ENCODE measurements at regions not wholly inside any gene's neighbourhood (a gene's known extent, or its start where the extent isn't known, plus 50 kb on each side); places are given as distances from the start of the nearest gene placed in this dataset.

- DNase-seq = no peak
Measured at GRCh38 chr14:32006263-32007110, 70.6 kb upstream of the ARHGAP5 start.

DNA sequence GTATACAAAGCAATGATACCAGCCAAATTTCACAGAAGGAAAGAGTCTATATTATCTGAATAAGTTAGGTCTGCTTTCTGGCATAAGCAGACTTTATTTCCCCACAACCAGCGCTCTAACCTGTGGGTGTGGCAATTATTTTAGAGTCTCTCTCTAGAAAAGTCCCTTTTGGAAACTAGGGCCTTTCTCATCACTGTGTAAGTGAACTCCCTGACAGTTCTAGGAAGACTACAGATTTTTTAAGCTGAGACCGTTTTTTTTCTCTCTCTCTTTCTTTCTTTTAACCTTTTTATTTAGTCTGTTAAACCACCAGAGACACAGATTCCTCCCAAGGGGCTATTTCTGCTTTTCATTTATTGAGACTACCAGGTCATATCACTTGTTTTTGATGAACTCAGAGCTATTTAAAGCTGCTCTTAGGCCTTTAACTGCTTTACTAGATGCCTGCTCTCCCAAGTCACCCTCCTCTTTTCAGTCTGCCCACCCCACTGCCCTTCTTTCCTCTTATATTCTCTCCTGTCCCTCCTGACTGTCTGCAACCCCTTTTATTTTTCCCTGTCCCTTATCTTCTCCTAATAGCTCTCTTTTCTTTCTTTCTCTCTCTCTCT lies 69.2 kb upstream of the ARHGAP5 start:
- DNase-seq = no peak

- DNase-seq = no peak
Measured at GRCh38 chr14:32008602-32009193, 68.4 kb upstream of the ARHGAP5 start.

DNA sequence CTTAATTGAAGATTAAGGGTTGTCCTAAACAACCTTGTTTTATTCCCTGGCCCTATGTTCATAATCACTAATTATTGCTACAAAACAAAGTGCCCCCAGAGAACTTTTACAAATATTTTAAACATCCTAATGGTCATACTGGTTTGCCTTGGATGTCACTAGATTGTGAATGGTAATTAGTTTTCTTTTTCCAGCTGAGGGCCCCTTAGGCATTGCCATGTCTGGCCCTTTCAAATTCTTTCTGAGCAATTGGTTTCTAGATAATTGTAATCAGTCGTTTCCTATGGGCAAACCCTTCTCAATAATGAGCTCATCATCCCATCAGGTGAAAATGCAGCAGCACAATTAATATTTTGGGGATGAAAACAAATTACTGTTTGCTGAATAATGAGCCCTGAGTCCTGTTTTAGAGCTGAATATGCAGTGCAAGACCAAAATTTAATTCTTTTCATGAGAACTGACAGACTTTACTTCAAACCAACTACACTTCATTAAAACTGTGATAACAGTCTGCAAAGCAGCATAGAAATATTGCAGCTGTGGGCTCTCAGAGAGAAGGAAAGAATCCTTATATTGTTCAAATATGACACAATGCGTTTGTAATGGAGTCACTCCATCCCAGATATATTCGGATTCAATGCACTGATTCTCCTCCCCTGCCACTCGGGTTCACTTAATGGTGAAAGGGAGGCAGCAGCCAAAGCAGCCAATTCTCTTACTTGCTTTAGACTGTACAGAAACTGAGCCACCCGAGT lies 67.7 kb upstream of the ARHGAP5 start:
- no peak for DNase-seq

DNA sequence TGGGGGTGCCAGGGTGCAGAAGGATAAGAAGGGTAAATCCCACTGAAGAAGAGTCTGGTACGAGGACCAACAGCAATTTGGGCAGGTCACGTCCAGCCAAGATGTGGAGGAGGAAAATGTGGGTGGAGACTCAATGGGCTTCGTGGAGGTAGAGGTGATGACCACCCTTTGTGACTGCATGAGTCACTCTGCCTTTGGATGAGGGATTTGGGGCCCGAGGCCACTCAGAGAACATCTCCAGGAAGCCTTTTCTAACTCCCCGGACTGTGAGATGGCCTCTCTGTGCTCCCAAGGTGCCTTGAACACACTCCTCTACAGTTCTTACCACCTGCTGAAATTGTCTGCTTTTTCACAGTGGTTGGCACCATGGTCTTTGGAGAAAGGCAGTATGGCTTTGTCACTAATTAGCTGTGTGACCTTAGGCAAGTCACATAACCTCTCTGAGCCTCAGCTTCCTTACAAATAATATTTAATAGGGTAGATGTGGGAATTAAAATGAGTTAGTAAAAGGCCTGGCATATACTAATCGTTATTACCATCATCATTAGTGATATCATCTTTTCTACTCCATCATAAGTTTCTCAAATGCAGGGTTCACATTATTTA lies 67.0 kb upstream of the ARHGAP5 start:
- no peak for DNase-seq

- DNase-seq = no peak
Measured at GRCh38 chr14:32010604-32011125, 66.4 kb upstream of the ARHGAP5 start.

- no peak for DNase-seq
Measured at GRCh38 chr14:32011225-32011624, 65.9 kb upstream of the ARHGAP5 start.

DNA sequence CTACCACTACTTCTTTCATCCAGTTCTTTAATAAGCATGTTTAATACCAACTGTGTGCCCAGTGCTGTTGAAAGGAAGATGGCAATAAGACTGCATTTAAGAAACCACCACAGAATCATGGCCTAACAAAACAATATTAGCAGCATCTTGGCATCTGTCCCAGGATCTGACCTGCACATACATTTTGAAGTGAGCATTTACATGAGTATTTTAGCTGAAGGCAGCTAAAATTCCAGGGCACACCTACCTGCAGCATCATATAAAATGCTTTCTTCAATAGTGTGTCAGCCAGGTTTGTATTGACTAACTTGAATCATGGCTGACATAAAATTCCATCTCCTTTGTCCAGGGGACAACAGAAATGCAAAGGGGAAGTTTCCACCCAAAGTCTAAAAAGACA lies 65.0 kb upstream of the ARHGAP5 start:
- DNase-seq = no peak

DNA sequence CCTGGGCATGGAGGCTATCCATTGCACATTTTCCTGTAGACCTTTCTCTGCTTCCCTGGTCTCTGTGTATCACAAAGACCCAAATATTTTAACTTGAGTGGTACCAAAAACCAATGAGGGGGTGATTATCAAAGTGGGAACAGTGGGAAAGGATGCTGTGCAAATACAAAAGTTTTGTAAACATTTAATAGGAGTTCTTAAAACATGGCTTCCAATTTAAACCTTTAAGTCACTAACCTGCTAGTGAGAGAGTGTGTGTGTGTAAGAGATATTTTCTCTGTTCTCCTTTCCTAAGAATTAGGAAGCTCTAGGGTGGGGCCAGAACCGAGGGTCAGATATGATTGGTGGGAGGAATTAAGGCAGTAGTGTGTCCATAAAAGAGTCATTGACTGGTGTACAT lies 64.5 kb upstream of the ARHGAP5 start:
- no peak for DNase-seq

GRCh38 chr14:32013083-32013482 lies 64.0 kb upstream of the ARHGAP5 start:
- DNase-seq = no peak

DNA sequence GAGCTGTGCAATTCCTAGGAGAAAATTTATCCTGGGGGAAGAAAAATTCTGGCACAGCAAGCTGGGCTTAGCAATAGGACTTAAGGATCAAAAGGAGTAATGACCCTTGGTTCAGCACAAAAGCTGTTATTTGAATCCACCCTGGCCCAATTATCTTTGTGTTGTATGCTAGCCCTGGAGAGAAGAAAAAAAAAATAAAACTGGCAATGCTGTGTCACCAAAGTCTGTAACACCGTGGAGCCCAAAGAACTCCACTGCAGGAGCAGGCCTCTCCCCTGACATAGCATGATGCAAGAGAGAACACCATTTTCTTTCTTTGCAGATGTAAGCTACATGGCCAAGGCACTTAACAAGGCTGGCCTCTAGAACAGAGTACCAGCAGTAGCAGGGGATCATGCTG lies 63.0 kb upstream of the ARHGAP5 start:
- no peak for DNase-seq

GRCh38 chr14:32014498-32014897 lies 62.6 kb upstream of the ARHGAP5 start:
- DNase-seq = no peak

DNA sequence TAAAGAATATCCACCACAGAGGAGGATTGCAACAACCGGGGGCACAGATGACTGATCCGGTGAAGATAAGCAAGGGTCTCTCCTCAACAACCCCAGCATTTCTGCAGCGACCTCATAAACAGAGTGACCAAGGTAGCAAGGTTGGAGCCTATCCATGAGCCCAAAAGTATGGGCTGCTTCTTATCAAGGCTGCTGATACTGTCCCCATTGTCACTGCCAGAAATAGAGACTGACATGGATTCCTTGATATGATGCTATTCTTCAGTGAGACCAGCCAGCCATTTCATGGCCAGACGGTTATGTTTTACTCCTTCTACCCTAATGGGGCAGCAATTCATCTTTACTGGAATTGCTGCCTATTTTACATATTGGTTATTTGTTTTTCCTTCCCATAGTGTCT lies 61.9 kb upstream of the ARHGAP5 start:
- no peak for DNase-seq

DNA sequence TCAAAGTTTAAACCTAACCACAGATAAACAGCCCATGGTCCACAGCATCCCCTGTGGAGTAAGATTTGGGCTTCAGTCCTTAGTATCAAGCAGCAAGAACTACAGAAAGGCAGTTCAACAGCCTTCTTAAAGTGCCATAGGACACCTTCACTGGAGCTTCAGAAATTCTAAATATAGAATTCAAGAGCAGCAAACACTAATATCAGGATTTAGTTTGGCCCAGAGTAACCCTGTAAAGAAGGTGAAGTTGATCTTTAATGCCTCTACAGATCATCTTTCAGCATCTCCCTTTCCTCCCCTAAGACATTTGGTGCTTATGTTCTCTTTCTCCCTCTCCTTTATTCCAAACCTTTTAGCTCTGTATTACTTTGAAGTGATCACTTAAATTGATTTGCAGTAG lies 59.5 kb upstream of the ARHGAP5 start:
- no peak for DNase-seq

DNA sequence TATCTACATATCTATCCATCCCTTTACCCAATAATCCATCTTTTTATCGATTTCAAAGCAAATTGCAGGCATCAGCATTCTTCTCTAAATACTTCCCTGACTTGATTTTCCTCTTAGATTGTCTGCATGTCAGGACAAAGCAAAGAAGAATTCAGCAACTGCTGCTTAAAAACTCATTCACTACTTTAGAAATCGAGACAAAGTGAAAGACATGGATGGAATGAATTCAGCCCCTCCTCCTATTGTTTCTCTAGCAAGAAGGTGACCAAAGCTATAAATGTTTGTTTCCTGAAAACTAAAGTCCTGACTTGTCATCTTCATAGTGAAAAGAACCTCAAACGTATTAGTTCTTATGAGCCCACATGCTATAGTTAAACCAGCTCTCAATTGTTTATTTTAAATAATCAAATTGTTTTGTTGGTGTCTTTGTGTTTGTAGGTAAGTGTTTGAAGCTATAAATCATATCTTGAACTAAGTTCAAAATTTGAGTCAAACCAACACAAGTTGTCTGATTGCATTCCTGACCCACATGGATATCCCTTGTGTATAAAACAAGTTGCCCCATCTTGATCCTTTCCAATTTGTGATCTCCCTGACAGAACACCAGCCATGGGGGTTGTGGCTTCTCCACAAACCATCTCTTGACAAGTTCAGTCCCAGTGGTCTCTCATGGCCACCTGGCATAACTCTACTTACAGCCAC lies 58.6 kb upstream of the ARHGAP5 start:
- DNase-seq = no peak

- no peak for DNase-seq
Measured at GRCh38 chr14:32019276-32019675, 57.8 kb upstream of the ARHGAP5 start.

DNA sequence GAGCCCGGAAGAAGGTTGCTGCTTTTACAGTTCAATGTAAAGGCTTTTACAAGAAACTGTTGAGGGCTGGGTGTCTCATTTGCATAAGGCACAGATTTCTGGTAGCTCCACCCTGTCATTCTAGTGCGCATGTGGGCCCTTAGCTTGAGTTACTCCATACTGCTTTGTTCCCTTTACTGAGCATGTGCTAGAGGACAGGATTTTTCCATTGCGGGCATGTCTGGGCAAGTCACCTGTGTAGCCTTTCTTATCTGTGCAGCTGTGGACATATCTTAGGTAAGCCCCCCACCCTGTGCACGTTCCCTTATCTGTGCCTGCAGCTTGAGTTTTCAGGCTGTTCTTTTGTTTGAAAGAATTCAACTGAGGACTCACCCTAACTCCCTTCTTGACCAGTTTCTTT lies 56.2 kb upstream of the ARHGAP5 start:
- no peak for DNase-seq

DNA sequence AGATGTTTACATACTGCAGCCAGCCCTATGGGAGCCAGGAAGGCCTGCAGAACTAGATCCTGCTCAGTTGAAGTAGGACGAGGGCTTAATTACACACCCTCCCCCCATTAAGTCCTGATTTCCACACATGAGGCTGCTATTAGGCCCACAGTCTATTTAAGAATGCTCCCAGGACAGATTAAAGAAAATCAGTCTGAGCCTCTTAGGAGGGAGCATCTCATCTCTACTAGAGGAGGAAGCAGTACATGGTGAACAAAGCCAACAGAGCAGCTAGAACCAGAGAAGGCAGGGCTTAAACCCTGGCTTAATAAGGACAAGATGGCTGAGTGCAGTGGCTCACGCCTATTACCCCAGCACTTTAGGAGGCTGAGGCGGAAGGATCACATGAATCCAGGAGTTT lies 55.8 kb upstream of the ARHGAP5 start:
- DNase-seq = no peak

- DNase-seq = no peak
Measured at GRCh38 chr14:32022525-32022924, 54.6 kb upstream of the ARHGAP5 start.

- DNase-seq = no peak
Measured at GRCh38 chr14:32022938-32023466, 54.1 kb upstream of the ARHGAP5 start.

DNA sequence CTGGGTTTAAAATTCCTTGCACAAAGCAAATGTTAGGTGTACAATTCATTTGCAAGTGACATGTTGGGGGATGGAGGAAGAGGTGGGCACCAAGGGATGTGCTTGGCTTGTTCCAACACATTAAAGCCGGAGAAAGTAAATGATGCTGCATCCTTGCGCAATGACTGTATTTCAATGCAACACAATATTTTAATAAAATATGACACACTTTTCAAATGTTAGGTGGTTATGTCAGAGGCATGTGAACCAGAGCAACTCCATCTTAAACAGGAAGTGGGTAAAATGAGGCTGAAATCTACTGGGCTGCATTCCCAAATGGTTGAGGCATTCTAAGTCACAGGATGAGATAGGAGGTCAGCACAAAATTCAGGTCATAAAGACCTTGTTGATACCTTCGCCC lies 53.6 kb upstream of the ARHGAP5 start:
- DNase-seq = no peak
